Prostate gland (tissue), 2 donors: ENCODE measurements at regions not wholly inside any gene's neighbourhood (a gene's known extent, or its start where the extent isn't known, plus 50 kb on each side); places are given as distances from the start of the nearest gene placed in this dataset.

Experiments
- POLR2A ChIP-seq: fragments of 450-650 bp; IDR thresholded peaks from one replicate; pipeline ENCODE4 v1.6.1; 2016; ENCODE audit warnings: antibody characterized with exemption, mild to moderate bottlenecking
- POLR2AphosphoS5 ChIP-seq: sonication (generic); formaldehyde crosslinking; IDR thresholded peaks from one replicate; pipeline ENCODE4 v1.6.1; 2017; ENCODE audit warnings: antibody characterized with exemption
- TF ChIP-seq, protein P1 (sequence below), 4 experiments: fragments of 200-600 bp in 2 of 4; fragments of 450-650 bp in 2 of 4; sonication (generic) in 2 of 4; IDR thresholded peaks; 1 replicate in 3 of 4; 2 replicates in 1 of 4; pipeline ENCODE4 v1.5.1; 2016 to 2019; ENCODE audit warnings: antibody characterized with exemption in 4 of 4, mild to moderate bottlenecking in 2 of 4, moderate library complexity in 2 of 4

DNA sequence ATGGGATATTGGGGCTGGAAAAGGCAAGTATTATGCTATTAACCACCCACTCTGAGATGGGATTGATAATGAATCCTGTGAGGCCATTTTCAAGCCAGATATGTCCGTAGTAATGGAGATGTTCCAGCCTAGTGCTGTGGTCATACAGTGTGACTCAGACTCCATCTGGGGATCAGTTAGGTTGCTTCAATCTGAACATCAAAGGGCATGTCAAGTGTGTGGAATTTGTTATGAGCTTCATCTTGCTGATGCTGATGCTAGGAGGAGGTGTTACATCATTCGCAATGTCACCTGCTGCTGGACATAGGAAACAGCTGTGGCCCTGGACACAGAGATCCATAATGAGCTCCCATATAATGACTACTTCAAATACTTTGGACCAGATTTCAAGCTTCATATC is 144.7 kb downstream of the PLCE1 start:
- TF ChIP-seq, protein P1, sequence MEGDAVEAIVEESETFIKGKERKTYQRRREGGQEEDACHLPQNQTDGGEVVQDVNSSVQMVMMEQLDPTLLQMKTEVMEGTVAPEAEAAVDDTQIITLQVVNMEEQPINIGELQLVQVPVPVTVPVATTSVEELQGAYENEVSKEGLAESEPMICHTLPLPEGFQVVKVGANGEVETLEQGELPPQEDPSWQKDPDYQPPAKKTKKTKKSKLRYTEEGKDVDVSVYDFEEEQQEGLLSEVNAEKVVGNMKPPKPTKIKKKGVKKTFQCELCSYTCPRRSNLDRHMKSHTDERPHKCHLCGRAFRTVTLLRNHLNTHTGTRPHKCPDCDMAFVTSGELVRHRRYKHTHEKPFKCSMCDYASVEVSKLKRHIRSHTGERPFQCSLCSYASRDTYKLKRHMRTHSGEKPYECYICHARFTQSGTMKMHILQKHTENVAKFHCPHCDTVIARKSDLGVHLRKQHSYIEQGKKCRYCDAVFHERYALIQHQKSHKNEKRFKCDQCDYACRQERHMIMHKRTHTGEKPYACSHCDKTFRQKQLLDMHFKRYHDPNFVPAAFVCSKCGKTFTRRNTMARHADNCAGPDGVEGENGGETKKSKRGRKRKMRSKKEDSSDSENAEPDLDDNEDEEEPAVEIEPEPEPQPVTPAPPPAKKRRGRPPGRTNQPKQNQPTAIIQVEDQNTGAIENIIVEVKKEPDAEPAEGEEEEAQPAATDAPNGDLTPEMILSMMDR (IDR thresholded peaks at IDR 0.05): no peak
- TF ChIP-seq POLR2AphosphoS5 (no peak), POLR2A (no peak)
